Fibroblast of mammary gland (primary cell): ENCODE measurements at regions not wholly inside any gene's neighbourhood (a gene's known extent, or its start where the extent isn't known, plus 50 kb on each side); places are given as distances from the start of the nearest gene placed in this dataset.

Experiments used
- DNase-seq: peaks from one replicate; pipeline ENCODE4 v3.0.0-alpha.2; 2010; ENCODE audit warnings: low read depth
- H3K4me3 ChIP-seq: 2 replicates; pipeline ENCODE4 v1.5.1; 2011; ENCODE audit warnings: low read depth, mild to moderate bottlenecking, low read length, moderate library complexity; ENCODE audit not compliant: control insufficient read depth
- CTCF ChIP-seq: conservative IDR thresholded peaks from 2 replicates; pipeline ENCODE4 v1.5.1; 2011; ENCODE audit warnings: low read depth, low read length, inconsistent platforms; ENCODE audit not compliant: control insufficient read depth, insufficient read depth

DNA sequence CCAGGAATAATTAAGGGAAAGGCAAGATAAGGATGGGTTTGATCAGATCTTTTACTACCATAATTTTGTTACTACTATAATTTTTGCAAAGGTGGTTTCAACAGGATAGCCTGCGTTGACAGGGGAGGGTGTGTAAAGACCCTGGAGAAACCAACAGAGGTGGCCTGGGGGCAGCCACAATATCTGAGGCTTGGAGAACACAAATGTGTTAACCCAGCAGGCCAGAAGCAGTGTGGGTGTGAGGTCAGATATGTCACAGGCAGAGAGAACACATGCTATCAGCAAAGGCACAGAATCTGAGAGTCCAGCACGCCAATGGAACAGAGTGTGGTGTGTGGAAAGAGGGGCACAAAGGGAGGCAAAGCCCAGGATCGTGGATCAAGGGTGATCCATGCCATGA is 399.4 kb upstream of the TRIB2 start:
- DNase-seq, result no peak

DNA sequence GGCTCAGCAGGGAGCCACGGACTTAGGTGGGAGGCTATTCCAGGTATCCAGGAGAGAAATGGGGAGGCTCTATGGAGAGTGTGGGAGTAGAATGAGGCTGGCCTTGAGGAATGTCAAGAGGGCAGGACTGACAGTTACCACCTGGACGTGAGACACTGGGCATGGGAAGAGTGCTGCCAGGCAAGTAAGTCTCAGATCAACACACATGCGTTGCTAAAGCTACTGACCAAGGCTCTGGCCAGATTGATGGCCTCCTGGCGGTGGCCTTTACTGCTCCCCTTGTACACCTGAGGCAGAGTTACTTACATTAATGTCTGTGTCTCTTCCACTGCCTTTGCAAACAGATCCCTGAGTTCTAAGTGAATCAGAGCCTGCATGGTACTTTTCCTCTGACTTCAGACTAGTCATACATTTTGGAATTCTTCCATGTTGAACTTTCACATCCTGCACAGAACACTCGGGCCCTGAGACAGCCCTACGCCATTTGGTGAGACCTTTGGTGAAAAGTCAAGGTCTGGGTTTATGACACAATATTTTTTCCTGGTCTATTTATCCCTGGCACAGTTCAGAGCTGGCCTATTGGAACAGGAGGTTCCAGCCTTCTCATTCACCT is 398.8 kb upstream of the TRIB2 start:
- no peak overlapping the region for H3K4me3 ChIP-seq
- no peak for TF ChIP-seq CTCF
- peak; percentile 98 for DNase-seq

More for the DNA sequence above, 399.4 kb upstream of the TRIB2 start:
- H3K4me3 ChIP-seq, result no peak overlapping the region
- no peak for TF ChIP-seq CTCF

DNA sequence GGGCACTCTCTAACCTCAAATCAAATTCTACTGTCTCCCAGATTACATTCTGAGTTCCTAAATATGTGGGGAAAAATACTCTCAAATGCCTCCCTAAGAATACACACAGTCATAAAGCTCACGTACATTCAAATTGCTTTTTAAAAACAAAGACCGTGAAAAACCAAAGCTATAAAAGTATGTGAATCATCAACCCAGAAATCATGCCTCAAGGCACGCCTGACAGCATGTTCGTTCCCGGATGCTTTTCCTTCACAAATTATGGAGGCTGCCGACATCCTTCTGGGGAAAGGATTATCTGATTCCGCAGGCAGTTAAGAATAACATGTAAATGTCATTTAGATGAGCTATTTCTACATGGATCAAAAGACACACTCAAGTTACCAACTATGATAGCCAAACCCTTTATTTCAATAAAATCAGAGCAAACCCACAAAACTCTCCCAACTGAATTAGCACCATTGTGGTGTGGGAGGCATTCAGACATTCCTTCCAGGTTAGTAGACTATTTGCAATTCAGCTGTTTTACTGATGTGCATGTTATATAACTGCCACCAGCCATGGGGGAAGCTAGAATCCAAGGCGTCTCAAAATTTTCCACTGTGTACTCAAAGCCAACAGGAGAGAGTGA is 398.2 kb upstream of the TRIB2 start:
- no peak overlapping the region for H3K4me3 ChIP-seq
- no peak for TF ChIP-seq CTCF
- DNase-seq, result peak; percentile 77

DNA sequence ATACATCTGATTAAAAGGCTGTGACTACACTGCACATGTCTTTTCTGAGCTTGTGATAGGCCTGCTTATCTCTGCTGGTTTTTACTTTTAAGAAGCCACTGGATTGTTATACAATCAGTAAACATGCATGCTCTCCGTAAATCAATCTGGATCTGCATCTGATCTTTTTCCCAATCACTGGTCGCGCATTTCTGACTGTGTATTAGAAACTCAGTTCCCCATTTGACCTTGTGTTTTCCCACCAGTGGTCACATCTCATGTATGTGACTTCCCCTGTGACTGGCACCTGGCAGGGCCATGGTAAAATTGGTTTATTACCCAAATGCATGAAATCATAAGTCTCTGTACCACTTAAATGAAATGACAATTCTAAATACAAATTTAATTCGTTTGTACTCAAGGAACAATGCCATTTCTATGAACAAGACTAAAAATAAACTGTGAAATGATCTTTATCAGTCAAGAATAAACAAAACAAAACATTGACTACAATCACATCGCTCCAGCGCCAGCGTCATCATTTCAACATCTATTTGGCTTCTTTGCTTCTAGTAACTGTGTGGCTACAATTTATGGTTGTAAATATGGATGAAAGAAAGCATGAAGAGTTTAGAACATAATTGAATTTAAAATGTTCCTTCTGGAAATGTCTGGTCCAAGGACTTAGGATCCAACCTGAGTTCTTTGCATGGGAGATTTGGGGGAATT is 396.6 kb upstream of the TRIB2 start:
- no peak overlapping the region for H3K4me3 ChIP-seq
- no peak for TF ChIP-seq CTCF
- DNase-seq, result peak; percentile 75

DNA sequence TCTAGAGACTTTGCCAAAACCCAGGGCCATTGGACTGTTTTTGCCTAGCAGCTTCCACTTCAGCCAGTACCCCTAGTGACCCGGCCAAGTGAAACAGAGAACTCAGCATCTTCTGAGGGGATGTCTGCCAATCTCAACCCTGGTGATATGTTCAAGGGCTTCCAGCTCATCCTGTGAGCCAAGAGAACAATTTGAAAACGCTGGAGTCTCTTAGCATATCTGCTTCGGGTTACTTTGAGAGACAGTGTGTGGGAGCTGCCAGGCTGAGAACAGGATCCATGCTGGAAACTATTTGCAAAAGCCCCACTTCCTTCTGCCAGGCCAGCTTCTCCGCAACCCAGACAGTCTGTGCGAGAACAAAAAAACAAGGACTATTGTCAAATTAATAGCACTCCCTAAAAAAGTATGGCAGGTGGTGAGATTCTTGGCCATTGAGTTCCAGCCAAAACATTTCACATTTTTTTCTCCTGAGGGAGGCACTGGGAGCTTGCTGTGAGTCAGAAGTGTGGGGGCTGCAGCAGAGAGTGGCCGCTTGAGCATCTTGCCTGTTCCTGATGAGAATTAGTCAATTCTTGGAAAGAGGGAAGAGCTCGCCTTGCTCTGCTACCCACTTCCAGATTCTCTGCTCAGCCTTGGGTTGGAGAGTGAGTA is 395.6 kb upstream of the TRIB2 start:
- H3K4me3 ChIP-seq, result no peak overlapping the region
- peak; percentile 8 for TF ChIP-seq CTCF
- DNase-seq, result peak; percentile 98

- no peak overlapping the region for H3K4me3 ChIP-seq
- TF ChIP-seq CTCF, result no peak
- DNase-seq, result peak; percentile 66
Observed at GRCh38 chr2:12321886-12322285, 394.9 kb upstream of the TRIB2 start.
